Skeletal muscle cell (primary cell): ENCODE measurements at regions not wholly inside any gene's neighbourhood (a gene's known extent, or its start where the extent isn't known, plus 50 kb on each side); places are given as distances from the start of the nearest gene placed in this dataset.
"Not testable (repeated sequence)": the region's sequence is repeated elsewhere in the genome, so short reads cannot be mapped to it uniquely, and the experiment has no call there.

Experiments
- DNase-seq: peaks from one replicate; pipeline ENCODE4 v3.0.0-alpha.2; 2010; ENCODE audit warnings: low read depth
- H3K4me3 ChIP-seq: 2 replicates; pipeline ENCODE4 v1.5.1; 2011; ENCODE audit warnings: low read depth, mild to moderate bottlenecking, control low read depth, low read length, moderate library complexity

DNA sequence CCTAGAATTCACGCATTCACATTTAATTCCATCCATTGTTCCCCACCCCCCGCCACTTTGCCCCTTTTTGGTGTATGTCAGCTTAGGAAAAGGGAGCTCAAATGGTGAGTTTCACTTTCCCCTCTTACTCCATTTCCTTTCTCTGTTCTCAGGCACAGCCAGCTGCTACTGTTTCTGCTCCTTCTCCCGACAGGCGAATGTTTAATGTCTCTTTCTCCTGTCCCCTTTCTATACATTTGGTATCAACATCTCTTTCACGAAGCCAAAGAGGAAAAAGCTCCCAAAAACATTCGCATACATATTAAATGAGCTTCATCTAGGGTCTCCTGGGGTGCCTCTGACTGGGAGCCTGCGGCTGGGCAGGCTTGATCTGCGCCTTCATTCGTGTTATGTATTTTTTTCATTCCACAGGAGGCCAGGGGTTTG, 124.2 kb upstream of the SATB2 start:
- no peak for DNase-seq

DNA sequence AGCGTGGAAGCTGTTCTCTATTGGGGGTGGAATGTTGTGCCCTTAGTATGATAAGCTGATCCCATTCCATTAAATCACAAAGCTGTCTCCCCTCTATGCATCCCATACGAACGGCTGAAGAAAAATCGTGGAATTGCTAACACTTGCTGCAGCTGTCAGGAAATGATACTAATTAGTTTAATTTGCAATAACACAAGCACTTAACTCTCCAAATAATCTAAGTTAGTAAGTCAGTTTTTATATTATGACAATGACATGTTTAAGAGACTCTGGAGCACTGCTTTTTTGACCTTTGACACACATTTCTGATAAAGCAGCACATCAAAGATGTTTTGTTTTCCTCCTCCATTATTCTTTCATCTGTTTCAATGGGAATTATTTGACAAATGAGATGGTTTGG, 123.7 kb upstream of the SATB2 start:
- H3K4me3 ChIP-seq, result peak overlapping the region; percentile 42
- no peak for DNase-seq

More for the DNA sequence above, 124.2 kb upstream of the SATB2 start:
- H3K4me3 ChIP-seq, result peak overlapping the region; percentile 42

GRCh38 chr2:199575416-199575815, 117.7 kb upstream of the SATB2 start:
- no peak overlapping the region for H3K4me3 ChIP-seq
- no peak for DNase-seq

GRCh38 chr2:199572571-199572970, 114.8 kb upstream of the SATB2 start:
- H3K4me3 ChIP-seq, result no peak overlapping the region
- no peak for DNase-seq

- no peak for DNase-seq
- no peak overlapping the region for H3K4me3 ChIP-seq
Observed at GRCh38 chr2:199570934-199571333, 113.2 kb upstream of the SATB2 start.

DNA sequence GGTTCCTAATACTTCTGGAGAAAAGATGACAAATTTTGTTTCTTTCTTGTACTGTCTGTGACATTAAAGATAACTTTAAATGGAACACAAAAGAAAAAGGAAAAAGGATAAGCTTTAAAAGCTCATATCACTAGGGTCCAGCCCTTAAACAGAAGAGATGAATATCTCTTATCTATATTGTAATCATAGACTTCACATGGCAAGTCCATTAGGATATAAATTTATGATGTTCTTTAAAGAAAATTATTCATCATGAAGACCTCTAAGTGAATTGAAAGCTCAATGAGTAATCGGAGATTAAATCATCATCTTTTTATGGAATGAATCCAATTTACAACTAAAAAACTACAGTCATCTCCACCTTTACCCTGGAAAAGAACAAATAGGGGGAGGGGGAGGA, 111.6 kb upstream of the SATB2 start:
- DNase-seq, result no peak
- no peak overlapping the region for H3K4me3 ChIP-seq

DNA sequence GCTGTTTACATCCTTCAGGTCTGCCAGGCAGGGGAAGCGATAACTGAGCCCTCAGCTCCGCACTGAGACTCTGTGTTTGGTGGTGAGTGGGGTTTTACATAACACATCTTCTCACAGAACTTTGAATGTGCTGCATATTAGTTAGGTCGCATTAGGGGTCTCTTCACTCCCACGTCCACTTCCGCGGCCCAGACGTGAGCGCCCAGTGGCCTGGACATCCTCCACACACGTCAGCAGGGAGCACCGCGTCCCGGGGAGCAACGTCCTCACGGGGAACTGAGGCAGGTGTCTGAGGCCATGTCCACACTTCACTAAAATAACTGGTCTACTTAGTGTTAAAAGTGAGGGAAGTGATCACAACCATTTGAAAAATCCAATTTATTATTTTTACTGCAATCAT, 100.4 kb upstream of the SATB2 start:
- DNase-seq, result no peak
- no peak overlapping the region for H3K4me3 ChIP-seq

DNA sequence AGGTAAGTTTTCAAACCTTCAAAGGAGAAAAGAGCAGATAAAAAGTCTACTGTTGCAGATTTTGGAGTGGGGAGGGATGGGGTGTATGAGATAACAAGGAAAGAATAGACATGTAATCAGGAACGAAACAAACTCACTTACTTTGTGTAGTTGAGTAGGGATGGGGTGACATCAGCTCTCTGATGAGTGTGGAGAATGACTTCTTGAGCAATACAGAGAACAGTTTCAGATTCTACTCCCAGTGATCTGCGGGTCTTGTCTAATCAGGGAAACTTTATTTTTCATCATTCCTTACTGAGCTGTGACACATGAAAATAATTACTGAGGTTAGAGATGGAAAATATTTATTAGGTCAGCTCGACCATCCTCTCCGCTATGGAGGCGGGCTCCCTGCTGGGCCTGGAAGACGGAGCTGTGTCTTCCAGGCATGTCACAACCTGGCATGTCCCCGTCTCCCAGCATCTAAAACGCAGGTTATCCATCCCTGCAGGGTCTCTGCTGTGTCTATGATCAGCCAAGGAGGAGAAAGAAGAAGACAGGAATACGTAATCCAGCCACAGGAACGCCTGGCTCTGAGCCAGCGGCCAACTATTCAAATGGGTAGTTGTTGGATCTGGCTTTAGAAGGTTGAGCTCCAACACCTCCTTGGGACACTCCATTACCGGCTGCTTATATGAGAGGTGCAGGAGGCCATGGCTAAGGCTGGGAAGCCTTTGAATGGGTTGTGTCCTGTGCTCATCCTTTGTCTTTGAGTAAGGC, 99.0 kb upstream of the SATB2 start:
- no peak overlapping the region for H3K4me3 ChIP-seq
- no peak for DNase-seq

DNA sequence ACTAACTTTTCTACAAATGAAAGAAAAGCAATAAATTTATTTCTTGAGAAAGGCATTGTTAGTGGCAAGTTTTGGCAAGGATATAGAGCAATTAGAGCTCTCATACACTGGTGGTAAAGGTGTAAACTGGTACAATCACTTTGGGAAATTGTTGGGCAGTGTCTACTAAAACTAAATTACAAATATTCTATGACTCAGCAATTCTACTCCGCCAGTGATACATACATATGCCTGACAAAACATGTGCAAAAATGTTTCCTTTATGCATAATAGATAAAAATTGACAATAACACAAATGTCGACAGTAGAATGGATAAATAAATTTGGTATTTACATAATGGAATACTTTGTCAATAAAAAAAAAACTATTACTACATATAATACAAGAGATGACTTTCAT, 96.3 kb upstream of the SATB2 start:
- DNase-seq, result no peak
- no peak overlapping the region for H3K4me3 ChIP-seq

DNA sequence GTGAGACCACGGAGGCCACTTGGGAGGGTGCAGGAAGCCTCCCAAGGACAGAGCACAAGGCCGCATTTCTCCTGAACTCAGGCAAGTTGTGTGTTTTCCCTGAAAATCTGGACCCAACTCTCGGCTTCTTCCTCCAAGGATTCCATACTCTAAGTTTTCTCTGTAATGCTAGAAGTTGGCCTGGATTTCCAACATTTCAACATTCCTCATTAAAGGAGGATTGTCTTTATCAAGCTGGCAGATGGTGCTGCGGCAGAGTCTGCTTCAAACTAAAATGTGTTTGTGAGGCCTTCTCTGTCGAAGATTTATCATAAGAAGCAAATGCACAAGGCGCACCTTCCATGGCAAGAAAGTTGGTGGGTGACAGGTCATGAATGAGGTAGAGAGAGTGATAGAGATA, 94.4 kb upstream of the SATB2 start:
- no peak for DNase-seq
- H3K4me3 ChIP-seq, result no peak overlapping the region

DNA sequence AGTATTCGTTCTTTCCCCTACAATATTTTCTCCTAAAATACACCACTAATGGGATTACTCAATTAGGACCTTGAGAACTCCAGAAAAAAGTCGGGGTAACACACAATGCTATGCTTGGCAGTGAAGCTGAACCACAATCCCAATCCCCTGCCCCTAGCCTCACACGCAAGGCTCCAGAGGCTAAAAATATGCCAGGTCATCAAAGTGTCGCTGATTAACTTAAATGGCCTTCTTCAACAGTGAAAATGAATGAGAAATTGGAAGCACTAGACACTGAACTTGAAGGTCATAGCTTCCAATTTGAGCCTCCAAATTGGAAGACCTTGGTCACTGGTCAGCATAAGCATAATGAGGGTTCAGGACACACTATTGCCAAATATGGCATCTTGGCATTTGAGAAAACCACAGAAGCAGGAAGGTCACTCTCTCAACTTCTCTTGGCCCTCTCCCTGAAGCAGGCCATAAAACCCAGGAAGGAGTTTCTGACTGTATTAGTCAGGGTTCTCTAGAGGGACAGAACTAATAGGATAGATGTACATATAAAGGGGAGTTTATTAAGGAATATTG, 86.0 kb upstream of the SATB2 start:
- no peak for DNase-seq
- no peak overlapping the region for H3K4me3 ChIP-seq

GRCh38 chr2:199535445-199536177, 77.9 kb upstream of the SATB2 start:
- no peak overlapping the region for H3K4me3 ChIP-seq
- DNase-seq, result no peak

DNA sequence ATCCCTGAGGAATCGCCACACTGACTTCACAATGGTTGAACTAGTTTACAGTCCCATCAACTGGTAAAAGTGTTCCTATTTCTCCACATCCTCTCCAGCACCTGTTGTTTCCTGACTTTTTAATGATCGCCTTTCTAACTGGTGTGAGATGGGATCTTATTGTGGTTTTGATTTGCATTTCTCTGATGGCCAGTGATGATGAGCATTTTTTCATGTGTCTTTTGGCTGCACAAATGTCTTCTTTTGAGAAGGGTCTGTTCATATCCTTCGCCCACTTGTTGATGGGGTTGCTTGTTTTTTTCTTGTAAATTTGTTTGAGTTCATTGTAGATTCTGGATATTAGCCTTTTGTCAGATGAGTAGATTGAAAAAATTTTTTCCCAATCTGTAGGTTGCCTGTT, 76.1 kb upstream of the SATB2 start:
- H3K4me3 ChIP-seq, DNase-seq: not testable (repeated sequence)

GRCh38 chr2:199527071-199527470, 69.3 kb upstream of the SATB2 start:
- no peak overlapping the region for H3K4me3 ChIP-seq
- no peak for DNase-seq

DNA sequence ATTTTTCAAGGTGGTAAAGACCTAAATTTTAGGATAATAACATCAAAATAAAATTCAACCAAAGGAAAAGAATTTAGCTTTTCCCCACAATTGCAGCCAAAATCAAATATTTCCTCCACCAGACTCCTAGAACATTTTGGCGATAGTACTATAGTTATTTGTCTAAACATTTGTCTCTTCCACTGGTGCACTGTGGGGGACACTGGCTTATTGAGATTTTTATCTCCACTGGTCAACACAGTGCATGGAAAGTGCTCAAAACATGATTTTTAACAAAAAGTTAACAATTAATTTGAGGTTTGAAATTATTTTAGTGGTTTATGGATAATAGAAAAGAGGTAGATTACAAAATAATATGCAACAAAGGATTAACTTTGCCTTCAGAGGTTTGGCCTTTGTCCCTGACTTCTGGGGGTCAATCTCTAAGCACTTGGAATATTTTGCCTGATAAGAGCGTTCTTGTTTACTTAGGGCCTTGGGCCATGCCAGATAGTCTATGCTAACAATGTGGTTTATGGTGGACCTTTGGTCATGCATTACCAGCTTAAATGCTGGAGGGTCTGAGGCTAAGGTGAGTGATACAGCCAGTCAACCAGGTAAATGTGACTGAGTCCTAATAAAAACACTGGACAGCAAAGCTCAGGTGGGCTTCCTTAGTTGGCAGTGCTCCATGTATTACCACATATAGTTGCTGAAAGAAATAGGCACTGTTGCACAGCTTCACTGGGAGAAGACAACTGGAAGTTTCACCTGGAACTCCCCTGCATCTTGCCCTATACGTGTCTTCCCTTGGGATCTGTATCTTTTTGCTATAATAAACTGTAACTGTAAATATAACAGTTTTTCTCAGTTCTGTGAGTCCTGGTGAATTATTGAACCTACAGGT, 67.2 kb upstream of the SATB2 start:
- H3K4me3 ChIP-seq, result no peak overlapping the region
- no peak for DNase-seq

DNA sequence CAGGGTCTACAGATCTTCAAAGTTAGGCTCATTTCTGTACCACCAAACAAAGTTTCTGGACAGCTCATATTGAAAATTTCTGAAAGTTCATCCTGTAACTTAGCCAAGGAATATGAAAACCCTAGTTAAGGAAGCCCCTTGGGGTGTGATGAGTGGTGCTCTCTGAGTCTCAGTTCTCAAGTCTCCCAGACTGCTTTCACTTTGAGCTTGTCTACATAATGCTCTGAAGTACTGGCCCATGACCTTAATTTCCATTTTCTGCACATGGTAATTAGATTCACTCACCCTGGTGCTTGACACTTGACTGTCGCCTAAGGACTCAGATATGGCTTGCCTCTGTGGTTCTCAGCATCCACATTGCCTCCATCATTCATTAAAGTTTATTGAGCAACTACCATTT, 51.7 kb upstream of the SATB2 start:
- no peak overlapping the region for H3K4me3 ChIP-seq
- no peak for DNase-seq
